AG20443 (cell line): ENCODE measurements at regions not wholly inside any gene's neighbourhood (a gene's known extent, or its start where the extent isn't known, plus 50 kb on each side); places are given as distances from the start of the nearest gene placed in this dataset.

Experiments
- DNase-seq: peaks from one replicate; pipeline ENCODE4 v3.0.0; 2012; ENCODE audit warnings: low spot score, mixed read lengths

DNA sequence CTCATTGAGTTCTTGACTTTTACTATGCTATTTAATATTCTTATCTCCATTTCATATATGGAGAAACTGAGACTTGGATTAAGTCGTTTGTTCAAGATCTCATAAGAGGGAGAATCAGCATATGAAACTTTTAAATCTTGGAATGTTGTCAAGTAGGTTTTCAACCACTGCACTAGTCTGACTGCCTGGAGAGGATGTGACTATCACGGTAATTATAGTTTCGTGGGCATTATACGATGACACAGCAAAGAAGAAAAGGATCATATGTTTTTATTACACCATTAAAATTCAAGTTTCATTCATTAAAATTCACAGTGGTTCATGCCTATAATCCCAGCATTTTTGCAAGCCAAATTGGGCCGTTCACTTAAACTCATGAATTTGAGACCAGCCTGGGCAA lies 555.2 kb downstream of the SLITRK1 start:
- DNase-seq: no peak

DNA sequence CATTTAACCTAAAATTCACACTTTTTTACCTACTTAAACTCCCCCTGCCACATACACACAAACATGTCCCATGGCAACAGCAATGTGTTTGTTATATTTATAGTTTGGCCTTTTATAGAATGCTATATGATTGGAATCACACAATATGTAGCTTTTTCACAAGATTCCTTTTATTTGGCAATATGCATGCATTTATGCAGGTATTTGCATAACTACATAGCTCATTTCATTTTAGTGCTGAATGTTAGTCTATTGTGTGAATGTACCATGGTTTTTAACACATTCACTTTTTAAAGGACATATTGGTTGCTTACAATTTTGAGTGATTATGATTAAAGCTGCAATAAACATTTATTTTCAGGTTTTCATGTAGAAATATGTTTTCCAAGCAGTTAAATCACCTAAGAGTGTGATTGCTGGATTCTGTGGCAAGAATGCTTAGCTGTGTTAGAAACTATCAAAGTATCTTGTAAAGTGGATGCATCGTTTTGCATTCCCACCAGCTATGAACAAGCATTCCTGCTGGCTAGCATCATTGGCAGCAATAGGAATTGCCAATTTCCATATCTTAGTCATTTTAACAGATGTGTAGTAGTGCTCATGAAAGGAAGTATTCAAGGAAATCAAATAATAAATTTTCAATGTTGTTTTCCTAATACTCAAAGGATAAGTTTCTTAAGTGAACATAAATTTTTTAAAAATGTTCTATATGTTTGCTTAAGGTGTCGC lies 557.0 kb downstream of the SLITRK1 start:
- DNase-seq: peak; percentile 15

DNA sequence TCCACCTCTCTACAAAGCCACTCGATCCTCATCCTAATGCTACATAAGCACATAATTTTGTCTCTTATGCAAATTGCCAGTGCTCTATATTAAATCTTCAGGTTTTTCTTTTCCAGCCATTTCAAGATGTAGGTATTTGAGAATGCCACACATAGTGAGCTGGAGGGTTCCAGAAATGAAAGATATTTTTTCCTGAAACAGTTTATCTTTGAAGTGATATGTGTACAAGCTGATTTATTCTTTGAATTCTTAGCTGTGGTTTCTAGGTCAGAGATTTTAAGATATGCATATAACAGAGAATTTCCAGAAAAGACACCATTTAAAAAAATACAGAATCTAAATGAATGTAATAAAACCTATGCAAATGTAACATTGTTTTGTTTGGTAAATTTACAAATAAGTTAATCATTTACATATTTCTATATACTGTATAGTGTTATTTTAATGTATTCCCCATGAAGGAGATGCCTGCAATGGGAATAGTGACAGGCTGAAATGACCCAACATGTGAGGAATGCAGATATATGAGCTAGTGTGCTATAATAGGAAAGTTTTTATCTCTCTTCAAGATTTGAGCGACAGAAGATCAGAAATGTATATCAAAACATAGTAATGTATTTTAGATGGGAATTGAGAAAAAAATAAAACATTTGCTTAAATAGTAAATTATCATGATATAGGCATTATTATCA lies 570.2 kb downstream of the SLITRK1 start:
- no peak for DNase-seq

DNA sequence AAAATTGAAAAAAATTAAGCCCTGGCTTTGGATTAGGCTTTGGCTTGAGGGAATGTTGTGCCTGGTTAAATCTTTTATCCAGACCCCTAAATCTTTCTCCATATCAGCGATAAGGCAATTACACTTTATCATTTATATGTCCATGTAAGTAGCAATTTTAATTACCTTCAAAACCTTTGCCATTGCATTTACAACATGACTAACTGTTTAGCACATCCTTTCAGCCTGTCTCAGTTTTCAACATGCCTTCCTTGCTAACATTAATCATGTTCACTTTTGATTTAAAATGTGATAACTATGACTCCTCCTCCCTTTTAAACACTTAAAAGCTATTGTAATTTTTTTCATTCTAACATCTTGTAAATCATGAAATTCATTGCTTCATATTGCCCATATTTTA lies 583.7 kb downstream of the SLITRK1 start:
- DNase-seq: no peak

DNA sequence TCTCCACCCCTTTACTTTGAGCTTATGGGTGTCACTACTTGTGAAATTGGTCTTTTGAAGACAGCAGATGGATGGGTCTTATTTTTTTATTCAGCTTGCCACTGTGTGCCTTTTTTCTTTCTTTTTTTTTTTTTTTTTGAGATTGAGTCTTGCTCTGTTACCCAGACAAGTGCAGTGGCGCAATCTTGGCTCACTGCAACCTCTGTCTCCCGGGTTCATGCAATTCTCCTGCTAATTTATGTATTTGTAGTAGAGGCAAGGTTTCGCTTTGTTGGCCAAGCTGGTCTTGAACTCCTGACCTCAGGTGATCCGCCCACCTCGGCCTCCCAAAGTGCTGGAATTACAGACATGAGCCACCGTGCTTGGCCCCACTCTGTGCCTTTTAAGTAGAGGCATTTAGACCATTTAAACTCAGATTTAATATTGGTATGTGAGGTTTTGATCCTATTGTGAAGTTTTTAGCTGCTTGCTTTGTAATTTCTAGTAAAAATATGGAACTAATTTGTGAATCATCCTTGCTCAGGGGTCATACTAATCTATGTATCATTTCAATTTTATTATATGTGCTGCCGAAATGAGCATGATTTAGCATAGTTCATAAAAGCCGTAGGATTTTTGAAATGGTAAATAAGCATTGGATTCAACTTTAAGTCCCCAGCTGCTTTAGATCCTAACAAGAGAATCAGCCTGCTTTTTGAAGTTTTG lies 584.5 kb downstream of the SLITRK1 start:
- no peak for DNase-seq

DNA sequence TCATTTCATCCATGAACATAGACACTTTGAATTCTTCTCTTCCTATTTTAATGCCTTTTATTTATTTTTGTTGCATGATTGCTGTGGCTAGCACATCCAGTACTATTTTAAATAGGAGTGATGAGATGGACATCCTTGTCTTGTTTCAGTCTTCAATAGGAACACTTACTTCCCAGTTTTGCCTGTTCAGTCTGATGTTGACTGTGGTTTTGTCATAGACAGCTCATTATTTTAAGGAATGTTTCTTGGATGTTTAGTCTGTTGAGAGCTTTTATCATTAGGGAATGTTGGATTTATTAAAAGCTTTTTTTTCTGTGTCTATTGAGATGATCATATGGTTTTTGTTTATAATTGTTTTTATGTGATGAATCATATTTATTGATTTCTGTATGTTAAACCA lies 586.6 kb downstream of the SLITRK1 start:
- no peak for DNase-seq

DNA sequence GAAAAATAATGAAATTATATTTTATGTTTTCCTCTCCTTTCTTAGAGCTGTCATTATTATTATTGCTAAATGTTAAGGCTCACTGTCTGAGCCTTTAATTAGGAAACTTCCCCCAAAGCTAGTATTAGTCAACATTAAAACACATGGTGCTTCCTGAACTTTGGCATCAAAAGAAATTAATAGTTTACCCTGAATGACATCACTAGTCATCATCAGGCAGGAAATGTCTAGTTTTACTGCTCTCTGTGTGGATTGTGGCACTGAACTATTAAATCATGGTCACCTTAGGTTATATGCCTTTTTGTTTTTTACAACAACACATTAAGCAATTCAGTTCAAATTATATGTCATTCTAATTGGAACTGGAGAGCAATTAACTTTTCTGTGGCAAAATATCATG lies 595.5 kb downstream of the SLITRK1 start:
- no peak for DNase-seq

DNA sequence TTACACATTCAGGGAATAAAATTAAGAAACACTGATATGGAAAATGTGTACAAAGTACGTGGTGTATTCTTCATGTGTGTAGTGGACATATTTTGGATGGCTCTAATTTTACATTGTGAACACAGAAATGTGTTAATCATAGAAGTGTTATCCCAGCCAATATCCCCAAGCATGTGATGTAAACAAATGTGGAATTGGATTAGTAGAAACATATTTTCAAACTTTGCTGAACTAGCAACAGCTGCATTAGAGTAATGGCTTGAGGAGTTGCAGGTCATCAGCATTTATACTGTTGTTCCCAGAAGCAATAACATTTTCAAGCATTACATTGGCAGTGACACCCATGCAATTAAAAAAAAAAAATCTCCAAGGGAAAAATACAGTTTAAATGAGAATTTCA lies 600.6 kb downstream of the SLITRK1 start:
- DNase-seq: no peak

DNA sequence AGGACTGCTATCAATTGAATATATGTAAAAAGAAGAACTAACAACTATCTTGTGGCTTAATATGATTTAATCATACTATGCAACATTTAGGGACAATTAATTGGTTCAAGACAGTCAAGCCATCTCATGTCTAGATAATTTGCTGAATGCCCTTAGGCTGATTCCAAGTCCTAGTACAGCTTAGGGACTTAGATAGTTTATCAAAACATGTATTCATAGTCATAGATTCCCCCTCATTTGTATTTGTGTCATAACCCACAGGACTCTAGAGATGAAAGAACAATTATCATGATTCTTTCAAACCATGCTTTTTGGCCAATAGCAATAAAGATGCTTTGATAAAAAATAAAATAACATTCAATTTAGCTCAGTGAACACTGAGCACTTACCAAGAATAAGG lies 607.6 kb downstream of the SLITRK1 start:
- no peak for DNase-seq

DNA sequence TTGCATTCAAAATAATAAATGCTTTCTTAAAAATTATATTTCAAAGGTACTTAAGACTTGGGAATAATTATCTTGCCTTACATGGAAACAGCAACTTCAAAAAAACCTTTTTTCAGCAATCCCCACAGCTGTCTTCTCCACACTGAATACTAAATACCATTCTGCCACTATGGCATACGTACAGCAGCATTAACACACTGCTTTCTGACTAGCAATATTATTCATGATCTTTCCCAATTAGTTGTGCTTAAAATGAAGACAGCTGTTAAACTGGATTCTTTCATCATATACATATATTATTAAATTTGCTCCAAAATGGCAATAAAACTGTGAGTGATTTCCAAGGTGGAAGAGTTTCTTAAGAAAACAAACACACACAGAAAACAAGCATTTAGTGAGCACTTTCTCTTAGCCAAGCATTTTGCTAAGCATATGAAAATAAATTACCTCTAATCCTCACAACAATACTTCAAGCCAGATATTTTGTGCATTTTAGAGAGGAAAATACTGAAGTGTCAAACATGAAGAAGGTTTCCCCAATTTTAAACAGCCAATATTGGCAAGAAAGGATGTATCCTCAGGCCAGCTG lies 609.5 kb downstream of the SLITRK1 start:
- DNase-seq: no peak

DNA sequence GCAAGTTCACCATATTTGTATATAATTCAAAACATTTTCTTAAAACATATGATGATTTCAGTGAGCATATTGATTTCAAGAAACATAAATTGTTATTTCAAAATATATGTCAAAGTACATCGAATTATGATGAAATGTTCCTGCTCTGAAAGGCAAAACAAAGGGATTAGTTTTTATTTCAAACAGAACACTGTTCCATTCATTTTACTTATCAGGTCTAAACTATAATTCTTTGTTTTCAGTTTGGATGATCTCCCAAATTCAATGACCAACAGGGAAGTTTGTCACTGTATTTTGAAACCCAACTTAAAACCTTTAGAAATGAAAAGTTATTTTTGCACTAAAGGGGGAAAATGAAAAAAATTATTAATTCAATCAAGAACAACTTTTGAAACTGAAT lies 610.2 kb downstream of the SLITRK1 start:
- no peak for DNase-seq

DNA sequence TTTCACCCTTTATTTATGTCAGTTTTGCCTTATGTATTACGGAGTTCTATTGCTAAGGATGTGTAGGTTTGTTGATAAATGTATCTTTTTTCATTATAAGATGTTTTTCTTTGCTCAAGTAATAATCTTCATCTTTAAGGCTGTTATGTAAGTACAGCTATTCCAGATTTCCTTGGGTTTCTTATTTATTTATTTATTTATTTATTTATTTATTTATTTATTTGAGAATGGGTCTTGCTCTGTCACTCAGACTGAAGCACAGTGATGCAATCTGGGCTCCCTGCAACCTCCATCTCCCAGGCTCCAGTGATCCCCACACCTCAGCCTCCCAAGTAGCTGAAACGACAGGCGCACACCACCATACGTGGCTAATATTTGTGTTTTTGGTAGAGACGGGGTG lies 617.0 kb downstream of the SLITRK1 start:
- DNase-seq: no peak

DNA sequence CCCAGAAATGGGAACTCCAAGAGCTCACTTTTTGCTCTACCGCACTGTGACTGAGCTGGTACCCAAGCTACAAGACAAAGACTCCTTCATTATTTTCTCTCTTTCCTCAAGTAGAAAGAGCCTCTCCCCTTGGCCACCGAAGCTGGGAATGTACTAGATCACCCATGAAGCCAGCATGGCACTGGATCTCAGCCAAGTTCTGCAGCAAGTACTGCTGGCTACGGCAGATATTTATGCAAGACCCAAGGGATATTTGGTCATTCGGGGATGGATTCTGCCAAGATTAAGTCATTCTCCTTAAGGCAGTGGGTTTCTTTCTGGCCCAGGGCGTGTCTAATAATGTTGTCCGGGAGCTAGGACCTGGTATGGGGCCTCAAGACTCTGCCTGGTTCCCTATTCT lies 633.5 kb downstream of the SLITRK1 start:
- DNase-seq: no peak

DNA sequence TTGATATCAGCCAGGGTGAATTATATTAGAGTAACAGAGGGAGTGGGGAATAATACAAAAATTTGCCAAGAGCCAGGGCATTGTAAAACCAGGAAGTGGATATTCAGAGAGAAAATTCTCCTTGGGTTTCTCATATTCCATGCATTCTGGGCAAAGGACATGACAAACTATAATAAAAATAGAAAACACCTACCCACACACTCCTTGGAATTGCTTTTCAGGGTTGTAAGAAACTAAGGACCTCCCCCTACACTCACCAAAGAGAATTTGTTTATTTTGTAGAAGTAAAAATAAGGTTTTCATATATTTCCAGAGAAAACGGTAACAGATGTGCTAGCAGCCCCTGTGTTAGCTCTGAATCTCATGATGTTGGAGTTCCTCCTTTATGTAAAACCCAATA lies 649.6 kb downstream of the SLITRK1 start:
- no peak for DNase-seq

DNA sequence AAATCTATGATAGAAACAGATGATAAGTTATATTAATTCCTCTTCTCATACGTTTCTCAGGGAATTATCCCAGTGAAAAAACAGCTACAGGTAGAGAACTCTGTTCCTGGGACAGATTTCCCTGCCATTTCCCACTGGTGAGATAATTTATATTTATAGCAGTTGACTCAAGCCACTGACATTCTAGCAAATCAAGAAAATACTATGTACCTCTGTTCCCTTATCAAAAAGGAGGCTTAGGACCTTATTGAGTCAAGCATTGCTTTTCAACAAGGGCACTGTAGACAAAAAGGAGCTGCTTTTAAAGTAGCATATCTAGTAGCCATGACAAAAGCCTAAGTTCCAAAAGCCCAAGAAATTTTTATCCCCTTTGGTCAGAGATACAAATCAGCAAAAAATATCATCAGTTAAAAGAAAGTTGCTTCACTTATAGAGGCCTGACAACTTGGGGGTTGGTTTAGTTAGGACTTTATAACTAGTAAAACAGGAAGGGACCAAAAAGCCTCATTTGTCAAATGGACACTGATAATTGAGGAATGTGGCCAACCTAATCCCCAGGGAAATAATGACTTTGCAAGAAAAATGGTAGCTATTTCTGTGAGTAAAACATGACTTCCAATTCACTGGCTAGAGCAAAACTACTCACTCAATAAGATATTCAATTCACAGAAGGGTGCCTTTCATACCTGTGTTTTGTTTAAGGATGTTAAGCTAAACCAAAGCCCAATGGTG lies 652.5 kb downstream of the SLITRK1 start:
- no peak for DNase-seq

DNA sequence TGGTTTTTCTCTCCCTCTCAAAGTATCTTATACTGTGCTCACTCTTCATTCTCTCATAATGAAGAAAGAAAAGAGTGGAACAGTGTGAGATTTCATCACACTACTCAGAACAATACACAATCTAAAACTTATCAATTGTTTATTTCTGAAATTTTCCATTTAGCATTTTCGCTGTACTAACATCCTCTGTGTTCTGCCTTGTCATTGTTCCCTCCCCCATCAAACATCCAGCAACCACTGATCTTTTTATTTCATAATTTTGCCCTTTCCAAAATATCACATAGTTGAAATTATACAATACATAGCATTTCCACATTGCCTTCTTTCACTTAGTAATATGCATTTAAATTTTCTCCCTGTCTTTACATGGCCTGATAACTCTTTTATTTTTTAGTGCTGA lies 658.7 kb downstream of the SLITRK1 start:
- DNase-seq: no peak

DNA sequence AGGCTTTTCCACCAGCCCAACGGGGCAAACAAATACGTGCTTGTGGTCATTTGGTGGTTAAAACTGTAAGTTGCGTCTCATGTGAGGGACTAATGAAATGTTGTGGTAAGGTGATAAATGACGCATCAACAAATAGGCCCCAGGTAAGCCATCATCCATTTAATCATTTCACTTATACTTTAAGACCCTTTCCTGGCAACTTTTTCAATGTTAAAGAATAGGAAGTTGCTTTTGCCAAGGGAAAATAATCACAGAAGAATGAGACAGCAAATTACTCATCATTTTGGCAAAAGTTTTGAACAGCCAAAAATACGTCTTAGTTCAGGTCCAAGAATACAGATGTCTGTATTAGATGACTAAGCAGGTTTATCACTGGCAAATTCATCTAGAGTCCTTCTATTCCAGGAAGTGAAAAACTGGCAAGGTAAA lies 660.4 kb downstream of the SLITRK1 start:
- DNase-seq: no peak

DNA sequence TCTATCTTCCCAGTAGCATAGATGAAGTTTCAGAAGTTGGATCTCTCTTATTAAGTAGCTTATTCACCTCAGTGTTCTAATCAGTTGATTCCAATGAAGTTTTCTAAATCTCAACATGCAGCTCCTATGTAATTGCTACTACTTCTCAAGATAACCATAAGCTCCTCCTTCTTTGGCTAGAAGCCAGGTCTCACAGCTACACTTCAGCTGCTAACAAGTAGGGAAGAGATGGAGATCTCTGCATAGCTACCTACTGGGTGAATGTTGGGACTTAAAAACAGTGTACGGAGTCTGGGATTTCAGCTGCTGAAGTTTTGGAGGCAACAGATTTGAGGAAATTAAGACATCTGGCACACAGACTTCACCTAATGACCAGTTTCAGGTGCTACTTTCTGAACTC lies 661.0 kb downstream of the SLITRK1 start:
- no peak for DNase-seq

DNA sequence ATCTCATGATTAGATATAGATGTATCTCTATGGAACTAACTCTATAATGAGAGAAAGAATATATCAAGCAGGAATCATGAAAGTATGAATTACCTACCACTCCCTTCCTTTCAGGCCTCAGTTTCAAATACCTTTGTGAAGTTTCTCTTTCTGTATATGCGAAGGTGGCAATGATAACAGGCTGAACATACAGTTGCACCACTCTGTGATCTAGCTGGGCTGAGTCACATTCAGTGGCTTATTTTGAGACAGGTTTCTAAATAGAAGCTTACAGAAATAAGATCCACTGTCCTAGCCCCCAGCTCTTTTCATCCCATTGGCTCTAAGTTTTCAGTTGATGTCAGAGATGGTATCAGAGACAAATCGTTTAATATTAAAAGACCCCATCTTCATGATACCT lies 662.0 kb downstream of the SLITRK1 start:
- no peak for DNase-seq

DNA sequence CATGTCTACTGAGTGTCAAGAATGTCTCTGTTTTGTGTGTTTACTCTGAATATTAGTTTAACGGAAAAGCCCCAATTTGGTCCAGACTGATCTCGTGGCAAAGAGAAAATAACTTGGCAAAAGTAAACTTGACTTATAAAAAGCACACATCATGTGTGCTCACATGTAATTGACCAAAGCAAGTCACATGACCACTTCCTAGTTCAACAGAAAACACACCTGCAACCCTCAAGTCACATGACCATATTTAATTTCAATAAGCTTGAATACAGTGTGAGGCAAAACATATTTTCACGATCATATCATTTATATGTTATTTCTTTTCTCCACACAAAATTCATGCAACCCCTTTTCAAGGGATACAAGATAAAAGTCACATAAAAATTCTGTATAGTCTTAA lies 662.4 kb downstream of the SLITRK1 start:
- DNase-seq: no peak

DNA sequence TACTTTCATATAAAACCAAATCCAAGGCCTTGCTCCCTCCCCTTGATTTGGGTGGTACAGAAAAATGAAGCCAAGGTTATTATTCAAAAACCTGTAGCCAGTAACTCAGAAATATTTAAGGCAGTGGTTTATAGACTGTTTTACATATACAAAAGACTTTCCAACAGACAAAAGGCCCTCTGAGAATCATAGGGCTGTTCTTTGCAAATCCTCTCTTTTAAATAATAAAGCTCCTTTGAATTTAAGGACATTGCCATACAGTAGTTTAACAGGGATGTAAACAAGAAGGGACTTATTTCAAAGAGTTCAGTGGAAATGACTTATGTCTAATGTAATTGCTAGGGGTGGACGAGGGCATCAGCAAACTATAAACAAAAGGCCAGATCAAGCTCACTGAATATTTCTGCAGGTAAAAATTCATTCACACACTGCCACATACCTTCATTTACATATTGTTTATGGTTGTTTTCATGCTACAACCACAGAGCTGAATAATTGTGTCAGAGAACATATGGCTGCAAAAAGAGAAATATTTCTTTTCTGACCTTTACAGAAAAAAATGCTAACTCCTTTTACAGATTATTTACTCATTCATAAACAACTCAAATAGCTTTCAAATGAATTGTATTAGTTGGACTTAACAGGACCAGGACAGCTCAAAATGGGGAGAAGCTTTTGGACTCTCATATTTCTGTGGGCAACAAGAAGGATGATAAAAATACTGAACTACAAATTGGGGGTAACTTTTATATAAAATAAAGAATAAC lies 665.6 kb downstream of the SLITRK1 start:
- no peak for DNase-seq
